ENCODE measurements at regions not wholly inside any gene's neighbourhood (a gene's known extent, or its start where the extent isn't known, plus 50 kb on each side); places are given as distances from the start of the nearest gene placed in this dataset.

DNA sequence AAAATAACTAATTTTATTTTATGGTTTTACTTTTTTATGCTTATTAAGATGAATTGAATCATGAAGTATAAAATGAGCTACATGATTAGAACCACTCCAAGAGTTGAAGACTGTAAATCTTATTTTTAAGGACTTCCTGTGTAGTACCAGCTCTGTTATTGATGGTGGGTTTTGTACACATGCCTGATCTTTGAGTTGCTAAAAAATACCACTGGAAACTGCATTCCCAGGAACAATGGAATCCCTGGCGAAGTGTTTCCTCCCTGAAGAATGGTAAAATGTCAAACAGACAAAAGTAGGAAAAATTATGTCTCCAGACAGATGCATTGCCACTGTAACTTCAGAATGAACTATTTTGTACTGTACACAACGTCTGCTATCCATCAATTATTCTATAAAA, 935.4 kb upstream of the TENM3 start:
- TF ChIP-seq, protein P1, sequence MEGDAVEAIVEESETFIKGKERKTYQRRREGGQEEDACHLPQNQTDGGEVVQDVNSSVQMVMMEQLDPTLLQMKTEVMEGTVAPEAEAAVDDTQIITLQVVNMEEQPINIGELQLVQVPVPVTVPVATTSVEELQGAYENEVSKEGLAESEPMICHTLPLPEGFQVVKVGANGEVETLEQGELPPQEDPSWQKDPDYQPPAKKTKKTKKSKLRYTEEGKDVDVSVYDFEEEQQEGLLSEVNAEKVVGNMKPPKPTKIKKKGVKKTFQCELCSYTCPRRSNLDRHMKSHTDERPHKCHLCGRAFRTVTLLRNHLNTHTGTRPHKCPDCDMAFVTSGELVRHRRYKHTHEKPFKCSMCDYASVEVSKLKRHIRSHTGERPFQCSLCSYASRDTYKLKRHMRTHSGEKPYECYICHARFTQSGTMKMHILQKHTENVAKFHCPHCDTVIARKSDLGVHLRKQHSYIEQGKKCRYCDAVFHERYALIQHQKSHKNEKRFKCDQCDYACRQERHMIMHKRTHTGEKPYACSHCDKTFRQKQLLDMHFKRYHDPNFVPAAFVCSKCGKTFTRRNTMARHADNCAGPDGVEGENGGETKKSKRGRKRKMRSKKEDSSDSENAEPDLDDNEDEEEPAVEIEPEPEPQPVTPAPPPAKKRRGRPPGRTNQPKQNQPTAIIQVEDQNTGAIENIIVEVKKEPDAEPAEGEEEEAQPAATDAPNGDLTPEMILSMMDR (IDR thresholded peaks at IDR 0.05; ENCODE audit: insufficient read depth, low read depth, low read length): no peak
- no peak for TF ChIP-seq EZH2 (IDR thresholded peaks at IDR 0.05; ENCODE audit: insufficient read depth, low read length)
